A673 (cell line): ENCODE measurements at regions not wholly inside any gene's neighbourhood (a gene's known extent, or its start where the extent isn't known, plus 50 kb on each side); places are given as distances from the start of the nearest gene placed in this dataset.

Source experiments
- BruUV-seq: library from RNA; stranded (reverse); fragments of 400-500 nt; replicated peaks from 2 replicates; lab custom pipeline; 2021; lab: Mats Ljungman, UMichigan
- CTCF ChIA-PET: fragments of 300-600 bp; sonication (Branson Sonifier 250); formaldehyde crosslinking; loops from one replicate; lab custom pipeline; 2022; ENCODE audit warnings: antibody characterized with exemption; lab: Charles Lee
- POLR2A ChIA-PET: fragments of 300-600 bp; sonication (Branson Sonifier 250); formaldehyde crosslinking; loops from one replicate; lab custom pipeline; 2022; ENCODE audit warnings: antibody characterized with exemption; ENCODE audit not compliant: low non-redundant PET; lab: Charles Lee
- DNase-seq: peaks from one replicate; pipeline ENCODE4 v3.0.0-alpha.2; 2015; ENCODE audit warnings: low spot score
- H3K27ac ChIP-seq: fragments of 200-600 bp; sonication (generic); 2 replicates; pipeline ENCODE4 v1.5.1; 2016; ENCODE audit warnings: mixed run types, low read depth, mild to moderate bottlenecking, mixed read lengths, antibody characterized with exemption, low read length; ENCODE audit not compliant: poor library complexity, severe bottlenecking
- H3K27me3 ChIP-seq: fragments of 200-600 bp; sonication (generic); replicated peaks from 2 replicates; pipeline ENCODE4 v1.6.1; 2017; ENCODE audit warnings: mixed run types, low read depth, mild to moderate bottlenecking, mixed read lengths, antibody characterized with exemption, low read length; ENCODE audit not compliant: insufficient read depth, poor library complexity
- H3K36me3 ChIP-seq: fragments of 200-600 bp; sonication (generic); 2 replicates; pipeline ENCODE4 v1.6.1; 2016; ENCODE audit warnings: mixed run types, mild to moderate bottlenecking, mixed read lengths, antibody characterized with exemption, low read length; ENCODE audit not compliant: insufficient read depth, poor library complexity, severe bottlenecking
- H3K4me1 ChIP-seq: fragments of 200-600 bp; sonication (generic); 2 replicates; pipeline ENCODE4 v1.6.1; 2017; ENCODE audit warnings: mixed run types, mild to moderate bottlenecking, mixed read lengths, antibody characterized with exemption, low read length; ENCODE audit not compliant: insufficient read depth, poor library complexity, severe bottlenecking
- H3K4me3 ChIP-seq: fragments of 200-600 bp; sonication (generic); 2 replicates; pipeline ENCODE4 v1.5.1; 2016; ENCODE audit warnings: low read depth, mixed run types, mild to moderate bottlenecking, mixed read lengths, low read length; ENCODE audit not compliant: poor library complexity, severe bottlenecking
- H3K9me3 ChIP-seq: fragments of 200-600 bp; sonication (generic); 2 replicates; pipeline ENCODE4 v1.6.1; 2016; ENCODE audit warnings: mixed run types, low read depth, mild to moderate bottlenecking, mixed read lengths, antibody characterized with exemption, low read length; ENCODE audit not compliant: poor library complexity, severe bottlenecking
- CTCF ChIP-seq: fragments of 300-800, 200-600 bp; sonication (generic); conservative IDR thresholded peaks from 2 replicates; pipeline ENCODE4 v1.5.1; 2017; ENCODE audit warnings: low read depth, mild to moderate bottlenecking, antibody characterized with exemption, low read length, moderate library complexity, mixed read lengths
- EZH2 ChIP-seq: fragments of 200-600 bp; sonication (generic); IDR thresholded peaks from 2 replicates; pipeline ENCODE4 v1.6.1; 2017; ENCODE audit warnings: borderline replicate concordance, low read depth, mild to moderate bottlenecking, mixed read lengths, antibody characterized with exemption, low read length; ENCODE audit not compliant: poor library complexity, severe bottlenecking
- intact Hi-C: fragments of 100-400 bp; cut with micrococcal nuclease; formaldehyde crosslinking; loops from one replicate; pipeline ENCODE4 v1.10.0; 2022; ENCODE audit not compliant: unreplicated experiment

GRCh38 chr9:86997156-86997555 lies 49.9 kb upstream of the GAS1 start:
- TF ChIP-seq CTCF (no peak), EZH2 (no peak)
- H3K36me3 ChIP-seq = no peaks in the 10 kb centered on the region
- peaks cover under 1% of the 10 kb centered on the region for H3K9me3 ChIP-seq
- H3K4me1 ChIP-seq = peaks cover 14% of the 10 kb centered on the region
- no peak overlapping the region for H3K4me3 ChIP-seq
- POLR2A ChIA-PET = no interaction called here
- no peaks in the 10 kb centered on the region for H3K27me3 ChIP-seq
- DNase-seq = no peak
- H3K27ac ChIP-seq = no peak overlapping the region
- BruUV-seq = no TSS peak
- intact Hi-C loops = no loop called here
- CTCF ChIA-PET = no interaction called here

- intact Hi-C loops = no loop called here
- no peak for DNase-seq
- Histone ChIP-seq H3K36me3 (no peaks in the 10 kb centered on the region), H3K27ac (no peak overlapping the region), H3K9me3 (peaks cover 6% of the 10 kb centered on the region), H3K4me3 (no peak overlapping the region), H3K27me3 (no peaks in the 10 kb centered on the region), H3K4me1 (peaks cover 14% of the 10 kb centered on the region)
- no TSS peak for BruUV-seq
- ChIA-PET POLR2A (no interaction called here), CTCF (no interaction called here)
- no peak for TF ChIP-seq EZH2
- no peak for TF ChIP-seq CTCF
Observed at GRCh38 chr9:86997951-86998350, 50.6 kb upstream of the GAS1 start.

- ChIA-PET POLR2A (no interaction called here), CTCF (no interaction called here)
- Histone ChIP-seq H3K27ac (no peak overlapping the region), H3K4me3 (no peak overlapping the region), H3K36me3 (no peaks in the 10 kb centered on the region), H3K9me3 (peaks cover 6% of the 10 kb centered on the region), H3K4me1 (no peaks in the 10 kb centered on the region), H3K27me3 (no peaks in the 10 kb centered on the region)
- TF ChIP-seq EZH2 = no peak
- no peak for TF ChIP-seq CTCF
- no peak for DNase-seq
- no TSS peak for BruUV-seq
- intact Hi-C loops = no loop called here
Observed at GRCh38 chr9:87002517-87002916, 55.2 kb upstream of the GAS1 start.
